ENCODE measurements at regions not wholly inside any gene's neighbourhood (a gene's known extent, or its start where the extent isn't known, plus 50 kb on each side); places are given as distances from the start of the nearest gene placed in this dataset.
"Not testable (repeated sequence)": the region's sequence is repeated elsewhere in the genome, so short reads cannot be mapped to it uniquely, and the experiment has no call there.

- Histone ChIP-seq H3K4me1 (ENCODE audit: control insufficient read depth, extremely low read depth, insufficient read depth, low read length) (no peaks in the 10 kb centered on the region), H3K79me2 (ENCODE audit: control insufficient read depth, insufficient read depth, low read length) (no peaks in the 10 kb centered on the region), H3K27me3 (ENCODE audit: control insufficient read depth in 2 of 2, insufficient read depth in 2 of 2, low read length in 2 of 2) (no peaks in the 10 kb centered on the region), H4K20me1 (replicated peaks; ENCODE audit: control insufficient read depth, extremely low read depth, insufficient read depth, low read length) (no peaks in the 10 kb centered on the region), H3K9me3 (replicated peaks; ENCODE audit: control insufficient read depth, insufficient read depth, low read length) (no peaks in the 10 kb centered on the region), H3K9ac (replicated peaks; ENCODE audit: extremely low read depth, insufficient read depth, low read length) (no peak overlapping the region), H3K9me1 (replicated peaks; ENCODE audit: control insufficient read depth, extremely low read depth, insufficient read depth, low read length) (no peaks in the 10 kb centered on the region), H3K36me3 (ENCODE audit: control insufficient read depth in 2 of 2, extremely low read depth in 1 of 2, insufficient read depth in 2 of 2, low read length in 2 of 2) (no peaks in the 10 kb centered on the region), H3K4me3 (replicated peaks in 1 of 3; ENCODE audit: insufficient read depth in 1 of 3, low read depth in 1 of 3, low read length in 3 of 3) (no peak overlapping the region), H3K27ac (ENCODE audit: insufficient read depth, low read depth, low read length) (no peak overlapping the region), H3K4me2 (ENCODE audit: insufficient read depth, low read length) (no peak overlapping the region), H2AFZ (ENCODE audit: low read depth, low read length) (no peak overlapping the region)
- BruUV-seq (replicated peaks): no TSS peak
- intact Hi-C loops (cut with micrococcal nuclease): no loop called here
- TF ChIP-seq JUN (IDR thresholded peaks at IDR 0.05; ENCODE audit: borderline replicate concordance, insufficient read depth, insufficient read length, low read depth) (no peak), MYC (IDR thresholded peaks at IDR 0.05; ENCODE audit: low read depth, low read length) (no peak), GATA2 (IDR thresholded peaks at IDR 0.05; ENCODE audit: insufficient read depth, insufficient read length, low read depth, low read length) (no peak), POLR2AphosphoS5 (IDR thresholded peaks at IDR 0.05; ENCODE audit: insufficient read depth, low read depth, low read length) (no peak), EZH2 (IDR thresholded peaks at IDR 0.05; ENCODE audit: borderline replicate concordance, low read depth, low read length, severe bottlenecking) (no peak), POLR2A (IDR thresholded peaks at IDR 0.05; ENCODE audit: low read depth, low read length) (no peak), CTCF (IDR thresholded peaks at IDR 0.05; ENCODE audit: extremely low read depth in 1 of 2, insufficient read depth in 1 of 2, low read depth in 1 of 2, low read length in 2 of 2) (no peak), MAX (IDR thresholded peaks at IDR 0.05; ENCODE audit: insufficient read depth, insufficient read length) (no peak), FOS (IDR thresholded peaks at IDR 0.05; ENCODE audit: borderline replicate concordance, insufficient read depth, low read length) (no peak)
- ChIA-PET POLR2A (no interaction called here), CTCF (no interaction called here)
- dilution Hi-C loops (cut with MboI; ENCODE audit: extremely low pct_ligation_motif_present, low sequenced_read_pairs): no loop called here
- FAIRE-seq (no peak), DNase-seq (ENCODE audit: low read depth, low spot score) (no peak)
Observed at GRCh38 chr14:85016496-85016895, 513.4 kb upstream of the FLRT2 start.

GRCh38 chr14:85023866-85024265 lies 506.1 kb upstream of the FLRT2 start:
- CTCF ChIA-PET: not testable (repeated sequence)

More at GRCh38 chr14:85023866-85024265, 506.1 kb upstream of the FLRT2 start:
- H2AFZ ChIP-seq (ENCODE audit: low read depth, low read length); H3K36me3 ChIP-seq (ENCODE audit: control insufficient read depth in 2 of 2, extremely low read depth in 1 of 2, insufficient read depth in 2 of 2, low read length in 2 of 2); H3K9me3 ChIP-seq (replicated peaks; ENCODE audit: control insufficient read depth, insufficient read depth, low read length); H3K9me1 ChIP-seq (replicated peaks; ENCODE audit: control insufficient read depth, extremely low read depth, insufficient read depth, low read length); H3K4me3 ChIP-seq (replicated peaks in 1 of 3; ENCODE audit: insufficient read depth in 1 of 3, low read depth in 1 of 3, low read length in 3 of 3); H3K4me2 ChIP-seq (ENCODE audit: insufficient read depth, low read length); H4K20me1 ChIP-seq (replicated peaks; ENCODE audit: control insufficient read depth, extremely low read depth, insufficient read depth, low read length); POLR2A ChIA-PET; dilution Hi-C loops (cut with MboI; ENCODE audit: extremely low pct_ligation_motif_present, low sequenced_read_pairs); H3K9ac ChIP-seq (replicated peaks; ENCODE audit: extremely low read depth, insufficient read depth, low read length); FAIRE-seq; BruUV-seq (replicated peaks); H3K27me3 ChIP-seq (ENCODE audit: control insufficient read depth in 2 of 2, insufficient read depth in 2 of 2, low read length in 2 of 2); H3K4me1 ChIP-seq (ENCODE audit: control insufficient read depth, extremely low read depth, insufficient read depth, low read length); intact Hi-C loops (cut with micrococcal nuclease); H3K79me2 ChIP-seq (ENCODE audit: control insufficient read depth, insufficient read depth, low read length); DNase-seq (ENCODE audit: low read depth, low spot score); H3K27ac ChIP-seq (ENCODE audit: insufficient read depth, low read depth, low read length): not testable (repeated sequence)
